Type B pancreatic cell (in vitro differentiated cells): ENCODE measurements at regions not wholly inside any gene's neighbourhood (a gene's known extent, or its start where the extent isn't known, plus 50 kb on each side); places are given as distances from the start of the nearest gene placed in this dataset.

Experiments used
- DNase-seq: peaks from one replicate; pipeline ENCODE4 v3.0.0; 2021; ENCODE audit warnings: mixed read lengths; ENCODE audit not compliant: unreplicated experiment; ENCODE audit errors: extremely low spot score
- H3K27ac Mint-ChIP-seq: 2 replicates; pipeline ENCODE4 v1.8.0; 2021; ENCODE audit warnings: mild to moderate bottlenecking, mixed read lengths
- H3K27me3 Mint-ChIP-seq: 2 replicates; pipeline ENCODE4 v1.8.0; 2021; ENCODE audit warnings: mixed read lengths
- H3K36me3 Mint-ChIP-seq: 2 replicates; pipeline ENCODE4 v1.8.0; 2021; ENCODE audit warnings: mixed read lengths
- H3K4me1 Mint-ChIP-seq: one replicate; pipeline ENCODE4 v1.8.0; 2021; ENCODE audit warnings: mixed read lengths; ENCODE audit not compliant: unreplicated experiment
- H3K4me3 Mint-ChIP-seq: 2 replicates; pipeline ENCODE4 v1.8.0; 2021; ENCODE audit warnings: mild to moderate bottlenecking, mixed read lengths
- H3K9me3 Mint-ChIP-seq: 2 replicates; pipeline ENCODE4 v1.8.0; 2021; ENCODE audit warnings: mixed read lengths
- CTCF ChIP-seq: fragments of 200-600 bp; sonication (generic); conservative IDR thresholded peaks from 2 replicates; pipeline ENCODE4 v1.5.0; 2021; ENCODE audit warnings: antibody characterized with exemption, mild to moderate bottlenecking

- no peak for DNase-seq
- H3K27ac Mint-ChIP-seq = no peak overlapping the region
- H3K4me1 Mint-ChIP-seq = no peaks in the 10 kb centered on the region
- TF ChIP-seq CTCF = peak; percentile 15
- H3K36me3 Mint-ChIP-seq = no peaks in the 10 kb centered on the region
- no peaks in the 10 kb centered on the region for H3K27me3 Mint-ChIP-seq
- no peaks in the 10 kb centered on the region for H3K9me3 Mint-ChIP-seq
- H3K4me3 Mint-ChIP-seq = no peak overlapping the region
Observed at GRCh38 chr2:51424418-51424817, 392.5 kb upstream of the NRXN1 start.

- Mint-ChIP-seq H3K36me3 (no peaks in the 10 kb centered on the region), H3K4me1 (no peaks in the 10 kb centered on the region), H3K27ac (no peak overlapping the region), H3K9me3 (no peaks in the 10 kb centered on the region), H3K4me3 (no peak overlapping the region), H3K27me3 (no peaks in the 10 kb centered on the region)
- TF ChIP-seq CTCF = no peak
- DNase-seq = no peak
Observed at GRCh38 chr2:51420511-51420910, 388.6 kb upstream of the NRXN1 start.

- Mint-ChIP-seq H3K27ac (no peak overlapping the region), H3K4me3 (no peak overlapping the region), H3K27me3 (no peaks in the 10 kb centered on the region), H3K36me3 (no peaks in the 10 kb centered on the region), H3K4me1 (no peaks in the 10 kb centered on the region), H3K9me3 (no peaks in the 10 kb centered on the region)
- no peak for TF ChIP-seq CTCF
- DNase-seq = no peak
Observed at GRCh38 chr2:51413726-51414125, 381.8 kb upstream of the NRXN1 start.

GRCh38 chr2:51410331-51410730 is 378.4 kb upstream of the NRXN1 start:
- Mint-ChIP-seq H3K4me3 (no peak overlapping the region), H3K27ac (no peak overlapping the region), H3K9me3 (no peaks in the 10 kb centered on the region), H3K27me3 (no peaks in the 10 kb centered on the region), H3K4me1 (no peaks in the 10 kb centered on the region), H3K36me3 (no peaks in the 10 kb centered on the region)
- no peak for DNase-seq
- TF ChIP-seq CTCF = no peak

GRCh38 chr2:51409920-51410319 is 378.0 kb upstream of the NRXN1 start:
- Mint-ChIP-seq H3K4me1 (no peaks in the 10 kb centered on the region), H3K27ac (no peak overlapping the region), H3K4me3 (no peak overlapping the region)

More at GRCh38 chr2:51409920-51410319, 378.0 kb upstream of the NRXN1 start:
- Mint-ChIP-seq H3K9me3 (peaks cover 4% of the 10 kb centered on the region), H3K27me3 (no peaks in the 10 kb centered on the region), H3K36me3 (no peaks in the 10 kb centered on the region)
- no peak for DNase-seq
- TF ChIP-seq CTCF = no peak
